ENCODE measurements at regions not wholly inside any gene's neighbourhood (a gene's known extent, or its start where the extent isn't known, plus 50 kb on each side); places are given as distances from the start of the nearest gene placed in this dataset.

DNA sequence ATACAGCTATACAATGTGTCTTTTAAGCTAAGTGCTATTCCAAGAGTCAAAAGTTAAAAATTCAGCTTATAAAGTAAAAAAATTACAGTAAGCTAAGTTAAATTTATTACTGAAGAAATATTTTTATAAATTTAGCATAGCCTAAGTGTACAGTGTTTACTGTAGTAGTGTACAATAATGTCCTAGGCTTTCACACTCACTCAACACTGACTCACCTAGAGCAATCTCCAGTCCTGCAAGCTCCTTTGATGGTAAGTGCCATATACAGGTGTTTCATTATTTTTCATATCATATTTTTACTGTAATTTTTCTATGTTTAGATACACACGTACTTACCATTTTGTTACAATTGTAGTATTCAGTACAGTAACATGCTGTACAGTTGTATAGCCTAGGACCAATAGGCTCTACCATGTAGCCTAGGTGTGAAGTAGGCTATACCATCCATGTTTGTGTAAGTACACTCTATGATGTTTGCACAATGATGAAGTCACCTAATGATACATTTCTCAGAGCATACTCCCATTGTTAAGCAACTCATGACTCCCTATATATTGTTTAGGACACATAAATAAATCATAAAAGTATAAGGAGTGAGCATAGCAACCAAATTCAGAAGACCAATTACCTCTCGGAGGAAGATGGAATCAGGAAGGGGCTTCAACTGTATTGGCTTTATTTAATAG is 165.1 kb upstream of the SLC30A5 start:
- ATAC-seq: no peak
- TF ChIP-seq, protein P1, sequence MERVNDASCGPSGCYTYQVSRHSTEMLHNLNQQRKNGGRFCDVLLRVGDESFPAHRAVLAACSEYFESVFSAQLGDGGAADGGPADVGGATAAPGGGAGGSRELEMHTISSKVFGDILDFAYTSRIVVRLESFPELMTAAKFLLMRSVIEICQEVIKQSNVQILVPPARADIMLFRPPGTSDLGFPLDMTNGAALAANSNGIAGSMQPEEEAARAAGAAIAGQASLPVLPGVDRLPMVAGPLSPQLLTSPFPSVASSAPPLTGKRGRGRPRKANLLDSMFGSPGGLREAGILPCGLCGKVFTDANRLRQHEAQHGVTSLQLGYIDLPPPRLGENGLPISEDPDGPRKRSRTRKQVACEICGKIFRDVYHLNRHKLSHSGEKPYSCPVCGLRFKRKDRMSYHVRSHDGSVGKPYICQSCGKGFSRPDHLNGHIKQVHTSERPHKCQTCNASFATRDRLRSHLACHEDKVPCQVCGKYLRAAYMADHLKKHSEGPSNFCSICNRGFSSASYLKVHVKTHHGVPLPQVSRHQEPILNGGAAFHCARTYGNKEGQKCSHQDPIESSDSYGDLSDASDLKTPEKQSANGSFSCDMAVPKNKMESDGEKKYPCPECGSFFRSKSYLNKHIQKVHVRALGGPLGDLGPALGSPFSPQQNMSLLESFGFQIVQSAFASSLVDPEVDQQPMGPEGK (CRISPR knock-in tag; IDR thresholded peaks at IDR 0.05; ENCODE audit: borderline replicate concordance): no peak
- TF ChIP-seq ESRRG (CRISPR knock-in tag; IDR thresholded peaks at IDR 0.05) (no peak), ISL1 (CRISPR knock-in tag; IDR thresholded peaks at IDR 0.05) (no peak), ARNTL (CRISPR knock-in tag; IDR thresholded peaks at IDR 0.05; ENCODE audit: borderline replicate concordance, low read depth) (no peak), GLIS3 (CRISPR knock-in tag; IDR thresholded peaks at IDR 0.05) (no peak), TCF4 (CRISPR knock-in tag; IDR thresholded peaks at IDR 0.05; ENCODE audit: borderline replicate concordance) (no peak)

DNA sequence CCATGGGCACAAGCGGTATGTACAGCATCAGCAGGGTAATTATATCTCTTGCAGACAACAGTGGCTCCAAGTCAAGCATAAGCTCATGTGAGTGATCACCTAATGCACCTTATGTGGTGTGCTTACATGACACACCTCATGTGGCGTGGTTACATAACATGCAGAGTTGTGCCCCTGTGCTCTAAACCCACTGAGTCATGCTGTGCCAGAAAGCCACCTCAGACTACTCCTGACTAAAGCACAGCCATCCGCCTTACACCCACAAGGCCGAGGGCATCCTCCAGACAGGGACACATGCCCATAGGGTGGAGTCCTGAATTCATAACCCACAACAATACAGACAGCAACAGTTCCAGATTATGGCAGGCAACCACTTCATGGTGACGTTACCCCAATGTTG is 163.7 kb upstream of the SLC30A5 start:
- no peak for ATAC-seq
- no peak for TF ChIP-seq OSR1 (CRISPR knock-in tag; IDR thresholded peaks at IDR 0.05)
- no peak for TF ChIP-seq ZNF70 (CRISPR knock-in tag; IDR thresholded peaks at IDR 0.05)
- no peak for TF ChIP-seq ARNTL (CRISPR knock-in tag; IDR thresholded peaks at IDR 0.05; ENCODE audit: borderline replicate concordance, low read depth)
- TF ChIP-seq, protein P2, sequence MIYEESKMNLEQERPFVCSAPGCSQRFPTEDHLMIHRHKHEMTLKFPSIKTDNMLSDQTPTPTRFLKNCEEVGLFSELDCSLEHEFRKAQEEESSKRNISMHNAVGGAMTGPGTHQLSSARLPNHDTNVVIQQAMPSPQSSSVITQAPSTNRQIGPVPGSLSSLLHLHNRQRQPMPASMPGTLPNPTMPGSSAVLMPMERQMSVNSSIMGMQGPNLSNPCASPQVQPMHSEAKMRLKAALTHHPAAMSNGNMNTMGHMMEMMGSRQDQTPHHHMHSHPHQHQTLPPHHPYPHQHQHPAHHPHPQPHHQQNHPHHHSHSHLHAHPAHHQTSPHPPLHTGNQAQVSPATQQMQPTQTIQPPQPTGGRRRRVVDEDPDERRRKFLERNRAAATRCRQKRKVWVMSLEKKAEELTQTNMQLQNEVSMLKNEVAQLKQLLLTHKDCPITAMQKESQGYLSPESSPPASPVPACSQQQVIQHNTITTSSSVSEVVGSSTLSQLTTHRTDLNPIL (CRISPR knock-in tag; IDR thresholded peaks at IDR 0.05; ENCODE audit: low read depth): no peak
- TF ChIP-seq ZFP3 (CRISPR knock-in tag; IDR thresholded peaks at IDR 0.05): no peak
- TF ChIP-seq, protein P3, sequence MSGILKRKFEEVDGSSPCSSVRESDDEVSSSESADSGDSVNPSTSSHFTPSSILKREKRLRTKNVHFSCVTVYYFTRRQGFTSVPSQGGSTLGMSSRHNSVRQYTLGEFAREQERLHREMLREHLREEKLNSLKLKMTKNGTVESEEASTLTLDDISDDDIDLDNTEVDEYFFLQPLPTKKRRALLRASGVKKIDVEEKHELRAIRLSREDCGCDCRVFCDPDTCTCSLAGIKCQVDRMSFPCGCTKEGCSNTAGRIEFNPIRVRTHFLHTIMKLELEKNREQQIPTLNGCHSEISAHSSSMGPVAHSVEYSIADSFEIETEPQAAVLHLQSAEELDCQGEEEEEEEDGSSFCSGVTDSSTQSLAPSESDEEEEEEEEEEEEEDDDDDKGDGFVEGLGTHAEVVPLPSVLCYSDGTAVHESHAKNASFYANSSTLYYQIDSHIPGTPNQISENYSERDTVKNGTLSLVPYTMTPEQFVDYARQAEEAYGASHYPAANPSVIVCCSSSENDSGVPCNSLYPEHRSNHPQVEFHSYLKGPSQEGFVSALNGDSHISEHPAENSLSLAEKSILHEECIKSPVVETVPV (CRISPR knock-in tag; IDR thresholded peaks at IDR 0.05): no peak
- no peak for TF ChIP-seq ZC3H10 (CRISPR knock-in tag; IDR thresholded peaks at IDR 0.05)
- TF ChIP-seq BACH2 (CRISPR knock-in tag; IDR thresholded peaks at IDR 0.05; ENCODE audit: borderline replicate concordance): no peak
- no peak for TF ChIP-seq ISL1 (CRISPR knock-in tag; IDR thresholded peaks at IDR 0.05)
- no peak for TF ChIP-seq RARB (CRISPR knock-in tag; IDR thresholded peaks at IDR 0.05)
- TF ChIP-seq TOX (CRISPR knock-in tag; IDR thresholded peaks at IDR 0.05; ENCODE audit: borderline replicate concordance): no peak

DNA sequence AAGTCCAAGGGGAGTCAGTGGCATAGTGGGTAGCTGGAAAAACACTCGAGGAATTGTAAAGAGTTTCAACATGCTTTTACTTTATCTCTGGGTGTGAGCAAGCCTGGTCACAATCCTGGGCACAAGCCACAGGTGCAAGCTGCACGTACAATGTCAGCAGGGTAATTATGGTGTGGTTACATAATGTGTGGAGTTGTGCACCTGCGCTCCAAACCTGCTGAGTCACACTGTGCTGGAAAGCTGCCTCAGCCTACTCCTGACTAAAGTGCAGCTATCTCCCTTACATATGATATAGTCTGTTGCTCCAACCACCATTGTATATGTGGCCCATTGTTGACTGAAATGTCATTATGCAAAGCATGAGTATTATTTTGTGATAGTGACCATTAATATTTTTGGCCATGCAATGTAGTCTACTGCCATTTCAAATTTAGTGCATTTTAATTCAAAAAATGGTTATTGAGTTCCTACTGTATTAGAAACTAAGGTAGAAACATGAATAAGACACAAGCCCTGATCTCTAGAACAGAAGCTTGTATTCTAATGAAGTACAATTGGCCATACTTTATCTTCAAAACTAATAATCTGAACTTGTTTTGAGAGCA is 160.9 kb upstream of the SLC30A5 start:
- no peak for TF ChIP-seq BACH2 (CRISPR knock-in tag; IDR thresholded peaks at IDR 0.05; ENCODE audit: borderline replicate concordance)
- no peak for ATAC-seq

DNA sequence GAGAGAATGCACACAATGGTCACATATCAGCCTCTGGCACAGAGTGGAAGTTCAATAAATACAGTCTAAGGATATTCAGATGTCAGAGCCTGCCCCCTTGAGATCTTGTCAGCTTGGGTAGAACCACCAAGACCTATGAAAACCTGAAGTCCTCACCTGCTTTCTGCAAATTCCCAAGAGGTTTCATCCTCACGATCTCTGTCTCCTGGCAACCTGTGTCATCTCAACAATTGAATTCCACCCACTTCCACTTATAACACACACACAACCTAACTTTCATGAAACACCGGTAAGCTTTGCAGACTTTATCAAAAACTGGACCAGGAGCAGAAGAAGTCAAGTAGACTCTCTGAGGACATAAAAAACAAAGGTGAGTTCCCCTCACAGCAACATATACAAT is 151.6 kb upstream of the SLC30A5 start:
- ATAC-seq: no peak
- TF ChIP-seq ZFP30 (CRISPR knock-in tag; IDR thresholded peaks at IDR 0.05): no peak

DNA sequence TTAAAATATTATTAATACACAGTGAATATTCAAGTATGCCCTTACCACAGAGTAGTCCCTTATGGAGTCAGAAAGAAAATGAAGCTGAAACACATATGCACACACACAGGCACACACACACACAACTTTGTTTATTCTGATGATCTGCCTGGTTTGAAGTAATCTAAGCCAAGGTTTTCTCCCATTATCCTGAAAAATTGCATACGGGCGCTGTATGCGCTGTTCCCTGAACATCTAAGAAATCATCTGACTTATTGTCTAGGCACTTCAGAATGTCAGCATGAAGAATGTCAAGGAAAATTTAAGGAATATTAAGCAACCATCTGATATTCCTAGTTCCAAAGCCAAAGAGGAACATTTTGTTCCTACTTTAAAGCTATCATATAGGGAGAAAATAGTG is 147.1 kb upstream of the SLC30A5 start:
- ATAC-seq: no peak
- TF ChIP-seq PPARA (CRISPR knock-in tag; IDR thresholded peaks at IDR 0.05; ENCODE audit: borderline replicate concordance): no peak
- TF ChIP-seq ARNTL (CRISPR knock-in tag; IDR thresholded peaks at IDR 0.05; ENCODE audit: borderline replicate concordance, low read depth): no peak
- TF ChIP-seq, protein P4, sequence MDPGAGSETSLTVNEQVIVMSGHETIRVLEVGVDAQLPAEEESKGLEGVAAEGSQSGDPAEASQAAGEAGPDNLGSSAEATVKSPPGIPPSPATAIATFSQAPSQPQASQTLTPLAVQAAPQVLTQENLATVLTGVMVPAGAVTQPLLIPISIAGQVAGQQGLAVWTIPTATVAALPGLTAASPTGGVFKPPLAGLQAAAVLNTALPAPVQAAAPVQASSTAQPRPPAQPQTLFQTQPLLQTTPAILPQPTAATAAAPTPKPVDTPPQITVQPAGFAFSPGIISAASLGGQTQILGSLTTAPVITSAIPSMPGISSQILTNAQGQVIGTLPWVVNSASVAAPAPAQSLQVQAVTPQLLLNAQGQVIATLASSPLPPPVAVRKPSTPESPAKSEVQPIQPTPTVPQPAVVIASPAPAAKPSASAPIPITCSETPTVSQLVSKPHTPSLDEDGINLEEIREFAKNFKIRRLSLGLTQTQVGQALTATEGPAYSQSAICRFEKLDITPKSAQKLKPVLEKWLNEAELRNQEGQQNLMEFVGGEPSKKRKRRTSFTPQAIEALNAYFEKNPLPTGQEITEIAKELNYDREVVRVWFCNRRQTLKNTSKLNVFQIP (CRISPR knock-in tag; IDR thresholded peaks at IDR 0.05; ENCODE audit: borderline replicate concordance, low read depth): no peak
- TF ChIP-seq, protein P1 (CRISPR knock-in tag; IDR thresholded peaks at IDR 0.05; ENCODE audit: borderline replicate concordance): no peak
- TF ChIP-seq, protein P2 (CRISPR knock-in tag; IDR thresholded peaks at IDR 0.05; ENCODE audit: low read depth): no peak
- no peak for TF ChIP-seq ZNF565 (CRISPR knock-in tag; conservative IDR thresholded peaks at IDR 0.05; ENCODE audit: low read depth)
- TF ChIP-seq ESRRG (CRISPR knock-in tag; IDR thresholded peaks at IDR 0.05): no peak
- TF ChIP-seq, protein P3 (CRISPR knock-in tag; IDR thresholded peaks at IDR 0.05): no peak
- no peak for TF ChIP-seq TOX (CRISPR knock-in tag; IDR thresholded peaks at IDR 0.05; ENCODE audit: borderline replicate concordance)
- TF ChIP-seq SNAI2 (CRISPR knock-in tag; IDR thresholded peaks at IDR 0.05): no peak
- no peak for TF ChIP-seq GLIS3 (CRISPR knock-in tag; IDR thresholded peaks at IDR 0.05)

All from SK-N-SH treated with all-trans-retinoic acid at 6 μM for 48 hours (cell line).